ENCODE measurements at regions not wholly inside any gene's neighbourhood (a gene's known extent, or its start where the extent isn't known, plus 50 kb on each side); places are given as distances from the start of the nearest gene placed in this dataset.
A peak's percentile ranks its signal among the peaks of the same experiment; 100 is the strongest.

DNA sequence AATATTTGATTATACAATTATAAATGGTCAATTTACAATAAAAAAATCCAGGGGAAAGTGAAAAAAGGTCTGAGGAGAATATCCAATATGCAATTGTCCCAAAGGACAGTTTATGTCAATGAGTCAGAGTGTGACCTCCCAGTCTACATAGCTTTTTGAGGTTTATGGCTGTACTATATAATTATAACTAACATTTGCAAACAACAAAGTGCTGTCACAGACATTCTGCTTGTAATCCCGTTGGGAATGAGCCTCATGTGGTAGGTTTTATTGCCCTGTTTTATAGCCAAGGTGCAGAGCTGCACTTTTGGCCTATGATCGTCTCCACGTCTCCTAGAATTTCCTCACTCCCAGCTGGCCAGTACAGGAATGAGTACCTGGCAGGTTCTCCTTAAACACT, 103.8 kb downstream of the ADSS2 start:
- no peak for DNase-seq (ENCODE audit: low spot score)

- DNase-seq (ENCODE audit: low spot score): no peak
Measured at GRCh38 chr1:244349103-244349531, 102.6 kb downstream of the ADSS2 start.

DNA sequence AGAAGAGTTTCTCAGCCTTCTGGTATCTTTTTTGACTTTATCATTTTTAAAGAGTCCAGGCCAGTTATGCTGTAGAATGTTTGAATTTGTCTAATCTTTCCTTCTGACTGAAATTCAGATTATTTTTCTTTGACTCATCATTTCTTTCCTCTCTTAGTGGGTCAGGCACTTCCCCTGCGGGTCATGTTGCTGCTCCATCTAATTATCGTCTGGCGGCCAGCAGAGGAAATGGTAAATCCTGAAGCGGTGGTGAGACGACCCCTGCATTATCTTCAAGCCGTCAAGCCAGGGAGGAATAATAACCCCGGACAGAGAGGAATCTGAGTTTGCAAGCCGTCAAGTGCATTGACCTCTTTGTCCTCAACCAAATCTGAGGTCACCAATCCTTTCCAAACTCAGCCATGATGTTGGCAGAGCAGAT, 102.1 kb downstream of the ADSS2 start:
- DNase-seq (ENCODE audit: low spot score): no peak

DNA sequence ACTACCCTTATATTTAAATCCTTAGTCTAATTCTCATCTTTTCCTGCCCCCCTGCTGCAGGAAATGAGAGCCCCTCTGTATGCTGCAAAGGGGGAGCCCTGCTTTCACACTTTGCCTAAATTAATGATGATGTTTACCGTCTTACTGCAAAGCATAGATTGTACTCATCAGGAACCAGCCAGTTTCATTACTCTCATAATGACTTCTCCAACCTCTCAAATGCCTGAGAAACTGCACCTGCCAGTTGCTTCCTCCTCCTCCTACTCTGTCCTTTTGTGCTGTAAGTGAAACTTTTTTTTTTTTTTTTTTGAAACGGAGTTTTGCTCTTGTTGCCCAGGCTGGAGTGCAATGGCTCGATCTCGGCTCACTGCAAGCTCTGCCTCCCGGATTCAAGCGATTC, 101.7 kb downstream of the ADSS2 start:
- no peak for DNase-seq (ENCODE audit: low spot score)

DNA sequence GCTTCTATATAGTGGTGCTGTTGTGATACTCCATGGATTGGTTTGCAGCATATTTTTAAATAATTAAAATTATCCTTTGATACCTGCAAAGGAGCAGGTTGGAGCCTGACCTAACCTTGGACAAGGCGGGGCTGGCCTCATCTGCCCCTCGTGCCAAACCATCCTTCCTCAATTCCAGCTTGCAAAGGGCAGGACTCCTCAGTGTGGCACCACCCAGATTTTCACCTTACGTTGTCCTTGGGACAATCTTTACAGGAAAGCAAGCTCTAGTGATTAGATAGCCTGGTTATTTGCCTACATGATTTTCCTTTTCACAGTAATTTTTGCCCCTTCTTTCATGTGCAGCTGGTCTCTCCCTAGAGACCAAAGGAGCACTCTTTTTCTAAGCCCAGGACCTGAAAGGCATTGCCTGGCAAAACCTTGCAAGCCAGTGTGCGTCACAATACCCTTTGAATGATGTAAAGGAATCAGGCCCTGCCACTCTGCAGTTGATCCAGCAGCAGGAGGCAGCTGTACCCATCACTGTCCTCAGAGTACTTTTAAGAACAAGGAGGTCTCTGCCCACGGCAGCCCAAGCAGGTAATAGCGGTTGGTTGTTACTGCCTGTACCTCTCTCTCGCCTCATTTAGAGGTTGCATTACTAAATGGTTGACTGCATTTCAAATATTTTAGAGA, 99.4 kb downstream of the ADSS2 start:
- DNase-seq (ENCODE audit: low spot score): no peak

GRCh38 chr1:244353551-244354091, 98.1 kb downstream of the ADSS2 start:
- peak; percentile 30 for DNase-seq (ENCODE audit: low spot score)

DNA sequence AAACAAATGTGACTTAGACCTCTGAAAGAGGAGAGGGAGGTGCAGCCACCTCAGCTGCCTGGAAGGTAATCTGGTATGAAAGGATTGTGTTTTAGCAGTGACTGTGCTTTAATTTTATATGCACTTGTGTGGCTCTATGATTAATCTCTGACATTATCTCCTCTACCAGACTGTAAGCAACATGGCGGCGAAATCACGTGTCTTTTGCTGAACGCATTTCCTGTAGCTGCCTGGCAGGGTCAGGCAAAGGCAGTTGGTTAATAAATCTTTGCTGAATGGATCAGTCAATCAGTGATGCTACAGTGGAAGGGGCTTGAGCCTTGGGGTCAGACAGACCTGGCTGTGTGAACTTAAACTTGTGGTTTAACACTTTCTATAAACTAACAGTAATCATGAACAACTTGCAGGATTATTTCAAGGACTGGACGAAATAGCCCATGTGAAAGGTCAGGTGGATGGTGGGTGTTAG, 96.9 kb downstream of the ADSS2 start:
- no peak for DNase-seq (ENCODE audit: low spot score)

DNA sequence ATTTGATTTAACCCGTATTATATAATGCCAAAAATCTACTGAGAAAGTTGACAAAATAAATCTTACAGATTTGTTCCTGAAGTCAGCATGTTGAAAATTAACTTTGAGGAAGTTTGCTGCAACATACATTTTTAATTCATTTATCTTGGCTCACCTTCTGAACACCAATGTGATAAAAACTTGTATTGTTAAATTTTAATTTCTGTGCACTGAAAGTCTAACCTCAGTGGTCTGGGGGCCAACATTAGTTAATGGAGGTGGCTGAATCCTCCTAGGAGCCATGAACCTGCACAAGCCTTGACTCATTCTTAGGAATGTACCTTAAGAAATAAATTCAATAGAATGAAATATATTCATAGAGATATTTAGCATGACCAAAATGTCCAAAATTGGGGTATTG, 95.3 kb downstream of the ADSS2 start:
- DNase-seq (ENCODE audit: low spot score): no peak

Measured in CD4-positive, alpha-beta T cell treated with Interleukin-2 at 100 ng/mL for 4 hours (primary cell).